Vagina (tissue), 2 donors: ENCODE measurements at regions not wholly inside any gene's neighbourhood (a gene's known extent, or its start where the extent isn't known, plus 50 kb on each side); places are given as distances from the start of the nearest gene placed in this dataset.

Experiments
- CTCF ChIP-seq, 3 experiments: fragments of 450-650 bp in 2 of 3; fragments of 200-600 bp in 1 of 3; sonication (generic) in 1 of 3; IDR thresholded peaks; one replicate each; pipeline ENCODE4 v1.5.1; 2017 to 2019; ENCODE audit warnings: antibody characterized with exemption in 3 of 3, mild to moderate bottlenecking in 2 of 3, moderate library complexity in 2 of 3
- POLR2A ChIP-seq, 2 donors: fragments of 450-650 bp; IDR thresholded peaks; one replicate each; pipeline ENCODE4 v1.6.1; 2017; ENCODE audit warnings: antibody characterized with exemption in 2 of 2, mild to moderate bottlenecking in 2 of 2, moderate library complexity in 2 of 2

GRCh38 chr7:86050918-86051317 lies 592.8 kb upstream of the GRM3 start:
- TF ChIP-seq CTCF (IDR thresholded peaks at IDR 0.05) (no peak), POLR2A (IDR thresholded peaks at IDR 0.05) (no peak)
